ENCODE measurements at regions not wholly inside any gene's neighbourhood (a gene's known extent, or its start where the extent isn't known, plus 50 kb on each side); places are given as distances from the start of the nearest gene placed in this dataset.

- no peak for DNase-seq (ENCODE audit: low read depth)
- TF ChIP-seq, protein P1, sequence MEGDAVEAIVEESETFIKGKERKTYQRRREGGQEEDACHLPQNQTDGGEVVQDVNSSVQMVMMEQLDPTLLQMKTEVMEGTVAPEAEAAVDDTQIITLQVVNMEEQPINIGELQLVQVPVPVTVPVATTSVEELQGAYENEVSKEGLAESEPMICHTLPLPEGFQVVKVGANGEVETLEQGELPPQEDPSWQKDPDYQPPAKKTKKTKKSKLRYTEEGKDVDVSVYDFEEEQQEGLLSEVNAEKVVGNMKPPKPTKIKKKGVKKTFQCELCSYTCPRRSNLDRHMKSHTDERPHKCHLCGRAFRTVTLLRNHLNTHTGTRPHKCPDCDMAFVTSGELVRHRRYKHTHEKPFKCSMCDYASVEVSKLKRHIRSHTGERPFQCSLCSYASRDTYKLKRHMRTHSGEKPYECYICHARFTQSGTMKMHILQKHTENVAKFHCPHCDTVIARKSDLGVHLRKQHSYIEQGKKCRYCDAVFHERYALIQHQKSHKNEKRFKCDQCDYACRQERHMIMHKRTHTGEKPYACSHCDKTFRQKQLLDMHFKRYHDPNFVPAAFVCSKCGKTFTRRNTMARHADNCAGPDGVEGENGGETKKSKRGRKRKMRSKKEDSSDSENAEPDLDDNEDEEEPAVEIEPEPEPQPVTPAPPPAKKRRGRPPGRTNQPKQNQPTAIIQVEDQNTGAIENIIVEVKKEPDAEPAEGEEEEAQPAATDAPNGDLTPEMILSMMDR (IDR thresholded peaks at IDR 0.05; ENCODE audit: low read length, missing control alignments), result no peak
- H3K4me3 ChIP-seq (replicated peaks; ENCODE audit: low read depth, low read length), result no peak overlapping the region
Observed at GRCh38 chr11:79691445-79691844, 250.6 kb upstream of the TENM4 start.

- TF ChIP-seq, protein P1 (IDR thresholded peaks at IDR 0.05; ENCODE audit: low read length, missing control alignments), result no peak
Observed at GRCh38 chr11:79686703-79687419, 246.0 kb upstream of the TENM4 start.

GRCh38 chr11:79683930-79684329, 243.1 kb upstream of the TENM4 start:
- no peak overlapping the region for H3K4me3 ChIP-seq (replicated peaks; ENCODE audit: low read depth, low read length)
- no peak for DNase-seq (ENCODE audit: low read depth)
- TF ChIP-seq, protein P1 (IDR thresholded peaks at IDR 0.05; ENCODE audit: low read length, missing control alignments), result no peak

More at GRCh38 chr11:79686703-79687419, 246.0 kb upstream of the TENM4 start:
- H3K4me3 ChIP-seq (replicated peaks; ENCODE audit: low read depth, low read length), result no peak overlapping the region
- DNase-seq (ENCODE audit: low read depth), result no peak

- TF ChIP-seq, protein P1 (IDR thresholded peaks at IDR 0.05; ENCODE audit: low read length, missing control alignments), result no peak
- no peak for DNase-seq (ENCODE audit: low read depth)
- no peak overlapping the region for H3K4me3 ChIP-seq (replicated peaks; ENCODE audit: low read depth, low read length)
Observed at GRCh38 chr11:79678780-79679452, 238.1 kb upstream of the TENM4 start.

GRCh38 chr11:79676396-79676795, 235.6 kb upstream of the TENM4 start:
- no peak overlapping the region for H3K4me3 ChIP-seq (replicated peaks; ENCODE audit: low read depth, low read length)
- no peak for DNase-seq (ENCODE audit: low read depth)
- TF ChIP-seq, protein P1 (IDR thresholded peaks at IDR 0.05; ENCODE audit: low read length, missing control alignments), result no peak

- TF ChIP-seq, protein P1 (IDR thresholded peaks at IDR 0.05; ENCODE audit: low read length, missing control alignments), result no peak
- no peak for DNase-seq (ENCODE audit: low read depth)
Observed at GRCh38 chr11:79675081-79675480, 234.3 kb upstream of the TENM4 start.

More at GRCh38 chr11:79675081-79675480, 234.3 kb upstream of the TENM4 start:
- no peak overlapping the region for H3K4me3 ChIP-seq (replicated peaks; ENCODE audit: low read depth, low read length)
